VCaP (cell line): ENCODE measurements at regions not wholly inside any gene's neighbourhood (a gene's known extent, or its start where the extent isn't known, plus 50 kb on each side); places are given as distances from the start of the nearest gene placed in this dataset.

Source experiments
- H3K27ac ChIP-seq: fragments of 450-650 bp; 2 replicates; pipeline ENCODE4 v1.5.1; 2017
- CTCF ChIP-seq: fragments of 450-650 bp; conservative IDR thresholded peaks from 2 replicates; pipeline ENCODE4 v1.5.1; 2017; ENCODE audit warnings: mild to moderate bottlenecking, moderate library complexity

DNA sequence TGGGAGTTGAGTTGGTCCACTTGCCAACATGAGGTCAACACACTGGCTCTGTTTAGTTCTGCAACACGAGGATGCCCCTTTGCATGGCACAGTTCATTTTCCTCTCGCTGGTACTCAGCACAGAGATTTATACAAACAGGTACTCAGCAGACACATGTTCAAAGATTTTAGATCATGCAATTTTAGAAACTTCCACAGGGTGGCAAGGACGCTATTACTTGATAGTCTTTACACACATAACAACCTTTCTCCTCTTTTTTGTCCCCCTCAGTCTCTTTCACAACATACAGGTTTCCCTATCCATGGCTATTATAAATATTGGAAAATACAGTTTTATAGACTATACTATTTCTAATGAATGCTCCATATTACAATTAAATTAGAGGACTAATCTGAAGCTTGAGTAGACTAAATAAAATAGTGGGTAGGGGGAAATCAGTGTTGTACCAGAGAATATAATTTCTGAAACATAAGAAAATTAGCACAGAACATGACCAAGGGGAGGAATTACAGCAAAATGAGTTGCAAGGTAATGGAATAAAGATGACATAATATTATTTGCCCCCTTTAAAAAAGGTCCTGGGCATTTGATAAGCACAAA is 331.8 kb upstream of the BTBD3 start:
- TF ChIP-seq CTCF, result peak; percentile 75

DNA sequence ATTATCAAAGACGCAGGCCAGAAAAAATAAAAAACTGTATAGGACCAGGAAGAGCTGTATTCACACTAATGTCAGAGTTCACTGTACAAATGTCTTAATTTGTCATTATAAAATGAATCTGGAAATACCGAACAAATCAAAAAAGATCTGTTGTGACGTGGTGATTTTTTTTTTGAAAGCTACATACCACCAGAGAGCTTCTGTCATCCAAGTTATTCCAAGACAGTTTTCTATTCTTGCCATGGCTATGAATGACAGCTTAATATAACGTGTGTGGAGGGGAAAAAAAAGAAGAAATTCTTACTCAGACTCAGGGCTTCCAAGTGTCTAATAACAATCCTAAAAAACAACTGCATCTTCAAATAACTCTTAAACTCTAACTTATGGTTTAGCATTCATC is 328.8 kb upstream of the BTBD3 start:
- no peak for TF ChIP-seq CTCF
- no peak overlapping the region for H3K27ac ChIP-seq

More for the DNA sequence above, 331.8 kb upstream of the BTBD3 start:
- H3K27ac ChIP-seq, result no peak overlapping the region

- H3K27ac ChIP-seq, result no peak overlapping the region
- TF ChIP-seq CTCF, result no peak
Observed at GRCh38 chr20:11591965-11592364, 325.7 kb upstream of the BTBD3 start.

- TF ChIP-seq CTCF, result no peak
- H3K27ac ChIP-seq, result no peak overlapping the region
Observed at GRCh38 chr20:11604339-11604738, 313.4 kb upstream of the BTBD3 start.

- no peak overlapping the region for H3K27ac ChIP-seq
- TF ChIP-seq CTCF, result no peak
Observed at GRCh38 chr20:11607047-11607446, 310.6 kb upstream of the BTBD3 start.

- H3K27ac ChIP-seq, result no peak overlapping the region
- TF ChIP-seq CTCF, result no peak
Observed at GRCh38 chr20:11608736-11609135, 309.0 kb upstream of the BTBD3 start.

- no peak for TF ChIP-seq CTCF
- no peak overlapping the region for H3K27ac ChIP-seq
Observed at GRCh38 chr20:11624704-11625103, 293.0 kb upstream of the BTBD3 start.

GRCh38 chr20:11626551-11626950 is 291.1 kb upstream of the BTBD3 start:
- TF ChIP-seq CTCF, result no peak
- no peak overlapping the region for H3K27ac ChIP-seq
